HG03469 (cell line): ENCODE measurements at regions not wholly inside any gene's neighbourhood (a gene's known extent, or its start where the extent isn't known, plus 50 kb on each side); places are given as distances from the start of the nearest gene placed in this dataset.
"Not testable (repeated sequence)": the region's sequence is repeated elsewhere in the genome, so short reads cannot be mapped to it uniquely, and the experiment has no call there.

Experiments used
- ATAC-seq: cut with Tn5 transposase; IDR thresholded peaks from one replicate; pipeline ENCODE4 v1.9.1; 2021; ENCODE audit warnings: mild to moderate bottlenecking, moderate library complexity, moderate number of reproducible peaks; ENCODE audit not compliant: unreplicated experiment

DNA sequence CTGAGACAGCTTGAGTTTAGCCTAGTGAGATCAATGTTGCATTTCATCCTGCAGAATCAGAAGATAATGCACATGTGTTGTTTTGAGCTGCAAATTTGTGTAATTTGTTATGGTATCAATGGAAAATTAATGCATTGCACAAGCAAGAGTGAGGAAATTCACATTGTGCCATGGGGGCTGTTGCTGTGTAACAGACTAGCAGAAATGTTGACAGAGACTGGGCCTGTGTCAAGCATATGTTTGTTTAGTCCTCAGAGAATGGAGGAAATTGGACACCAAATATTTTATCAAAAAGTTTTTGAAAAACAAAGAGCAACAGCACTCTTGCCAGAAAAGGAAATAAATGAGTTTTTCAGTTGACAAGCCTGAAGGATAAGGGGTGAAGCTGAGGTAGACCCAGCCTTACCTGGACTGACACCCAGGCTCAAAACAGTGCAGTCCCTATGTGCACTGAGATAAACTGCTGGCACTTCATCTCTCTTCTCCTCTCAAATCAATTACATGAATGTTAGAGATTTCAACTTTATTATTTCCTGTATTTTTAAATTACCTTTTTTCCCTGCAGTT, 1150.0 kb downstream of the FSCB start:
- no peak for ATAC-seq

DNA sequence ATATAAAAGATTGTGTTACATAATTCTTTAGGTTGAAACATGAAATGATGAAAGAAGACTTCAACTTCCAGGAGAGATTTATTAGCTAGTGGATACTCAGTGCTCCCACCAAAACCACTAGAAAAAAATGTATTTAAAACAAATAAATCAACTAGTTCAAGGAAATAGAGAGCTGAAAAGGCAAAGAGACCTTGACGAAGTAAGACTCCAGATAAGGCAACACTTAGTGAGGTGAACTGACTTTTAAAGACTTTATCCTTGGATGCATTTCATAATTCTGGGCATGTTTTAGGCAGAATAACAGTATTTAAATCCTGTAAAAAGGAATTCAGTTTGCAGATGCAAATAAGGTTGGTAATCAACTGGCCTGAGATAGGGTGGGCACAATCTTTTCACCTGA, 1150.7 kb downstream of the FSCB start:
- no peak for ATAC-seq

DNA sequence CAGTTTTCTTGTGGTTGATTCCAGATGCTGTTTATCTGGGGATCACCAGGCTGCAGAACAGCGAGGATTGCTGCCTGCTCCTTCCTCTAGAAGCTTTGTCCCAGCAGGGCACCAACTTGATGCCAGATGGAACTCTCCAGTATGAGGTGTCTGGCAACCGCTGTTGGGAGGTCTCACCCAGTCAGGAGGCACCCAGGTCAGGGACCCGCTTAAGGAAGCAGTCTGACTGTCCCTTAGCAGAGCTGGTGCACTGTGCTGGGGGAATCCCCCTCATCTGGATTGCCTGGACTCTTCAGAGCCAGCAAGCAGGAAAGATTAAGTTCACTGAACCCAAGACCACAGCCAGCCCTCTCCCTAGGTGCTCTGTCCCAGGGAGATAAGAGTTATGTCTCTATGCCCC, 1165.2 kb downstream of the FSCB start:
- no peak for ATAC-seq

DNA sequence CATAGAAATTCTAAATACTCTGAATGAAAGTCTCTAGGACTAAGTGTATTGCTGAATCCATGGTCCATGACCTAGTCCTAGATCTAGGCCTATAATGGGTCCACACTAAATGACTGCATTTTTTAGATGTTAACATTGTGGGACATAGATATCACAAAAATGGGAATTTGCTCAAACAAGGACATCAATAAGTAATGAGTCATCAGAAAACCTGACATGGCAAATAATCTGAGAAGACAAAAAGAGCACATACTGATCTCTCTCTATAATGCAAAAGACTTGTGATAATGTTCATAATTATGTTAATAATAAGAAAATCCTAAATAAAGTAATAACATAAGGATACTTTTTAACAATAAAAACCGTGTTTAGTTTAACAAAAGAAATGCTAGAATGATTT, 1168.4 kb downstream of the FSCB start:
- ATAC-seq: no peak

DNA sequence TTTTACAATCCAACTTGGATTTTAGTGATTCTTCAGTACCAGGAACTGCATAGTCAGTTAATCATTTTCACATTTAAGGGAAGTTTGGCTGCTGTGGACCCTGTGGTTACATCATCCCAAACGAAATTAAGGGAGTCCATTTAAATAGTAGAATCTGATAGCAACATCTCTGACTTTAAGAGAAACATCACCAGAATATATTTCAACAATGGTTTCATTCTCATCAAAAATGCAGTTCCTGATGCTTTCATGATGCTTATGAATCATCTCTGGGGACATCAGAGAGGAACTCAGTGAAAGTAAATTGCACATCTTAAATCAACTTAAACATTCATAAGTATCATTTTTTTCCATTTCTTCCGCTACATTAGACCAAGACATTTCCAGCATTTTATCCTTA, 1170.7 kb downstream of the FSCB start:
- ATAC-seq: no peak

DNA sequence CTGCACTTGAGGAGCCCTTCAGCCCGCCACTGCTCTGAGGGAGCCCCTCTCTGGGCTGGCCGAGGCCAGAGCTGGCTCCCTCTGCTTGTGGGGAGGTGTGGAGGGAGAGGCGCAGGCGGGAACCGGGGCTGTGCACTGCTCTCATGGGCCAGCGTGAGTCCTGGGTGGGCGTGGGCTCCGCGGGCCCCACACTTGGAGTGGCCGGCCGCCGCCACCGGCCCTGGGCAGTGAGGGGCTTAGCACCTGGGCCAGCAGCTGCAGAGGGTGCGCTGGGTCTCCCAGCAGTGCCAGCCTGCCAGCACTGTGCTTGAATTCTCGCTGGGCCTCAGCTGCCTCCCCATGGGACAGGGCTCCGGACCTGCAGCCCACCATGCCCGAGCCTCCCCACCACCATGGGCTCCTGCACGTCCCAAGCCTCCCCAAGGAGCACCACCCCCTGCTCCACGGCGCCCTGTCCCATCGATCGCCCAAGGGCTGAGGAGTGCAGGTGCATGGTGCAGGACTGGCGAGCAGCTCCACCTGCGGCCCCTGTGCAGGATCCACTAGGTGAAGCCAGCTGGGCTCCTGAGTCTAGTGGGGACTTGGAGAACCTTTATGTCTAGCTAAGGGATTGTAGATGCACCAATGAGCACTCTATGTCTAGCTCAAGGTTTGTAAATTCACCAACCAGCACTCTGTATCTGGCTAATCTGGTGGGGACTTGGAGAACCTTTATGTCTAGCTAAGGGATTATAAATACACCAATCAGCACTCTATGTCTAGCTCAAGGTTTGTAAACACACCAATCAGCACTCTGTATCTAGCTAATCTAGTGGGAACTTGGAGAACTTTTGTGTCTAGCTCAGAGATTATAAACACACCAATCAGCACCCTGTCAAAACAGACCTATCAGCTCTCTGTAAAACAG, 1180.3 kb downstream of the FSCB start:
- ATAC-seq: not testable (repeated sequence)

DNA sequence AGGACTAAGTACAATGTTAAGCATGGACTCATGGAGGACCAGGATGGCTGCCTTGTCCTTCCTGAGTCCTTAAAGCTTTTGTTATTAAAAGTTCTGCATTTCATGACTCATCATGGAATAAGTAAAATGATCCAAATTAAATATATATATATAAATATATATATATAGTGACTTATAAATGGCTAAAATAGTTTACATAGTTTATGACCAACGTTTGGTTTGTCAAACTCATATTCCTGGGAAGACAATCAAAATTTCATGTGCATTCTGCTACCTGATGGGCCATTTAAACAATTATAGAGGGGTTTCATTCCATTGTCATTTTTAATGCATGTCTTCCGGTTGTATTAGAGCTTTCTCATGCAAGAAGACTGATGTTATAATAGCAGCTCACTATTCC, 1190.7 kb downstream of the FSCB start:
- ATAC-seq: no peak

DNA sequence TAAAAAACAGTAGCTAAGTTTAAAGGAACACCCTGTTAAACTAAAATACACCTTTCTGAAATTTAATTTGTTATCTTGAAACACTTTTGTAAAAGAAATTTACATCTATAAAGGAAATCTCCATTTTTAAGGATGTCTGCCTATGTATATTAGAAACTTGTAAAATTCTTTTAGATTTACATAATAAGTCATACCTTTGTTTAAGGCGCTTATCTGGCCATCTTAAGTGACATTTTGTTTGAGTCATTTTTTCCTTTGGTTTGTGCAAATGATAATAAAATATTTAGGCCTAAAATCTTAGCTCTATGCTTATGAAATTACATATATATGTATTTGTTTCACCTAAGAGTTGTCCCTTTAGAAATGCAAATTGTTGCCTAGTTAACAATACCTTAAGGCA, 1193.4 kb downstream of the FSCB start:
- no peak for ATAC-seq

DNA sequence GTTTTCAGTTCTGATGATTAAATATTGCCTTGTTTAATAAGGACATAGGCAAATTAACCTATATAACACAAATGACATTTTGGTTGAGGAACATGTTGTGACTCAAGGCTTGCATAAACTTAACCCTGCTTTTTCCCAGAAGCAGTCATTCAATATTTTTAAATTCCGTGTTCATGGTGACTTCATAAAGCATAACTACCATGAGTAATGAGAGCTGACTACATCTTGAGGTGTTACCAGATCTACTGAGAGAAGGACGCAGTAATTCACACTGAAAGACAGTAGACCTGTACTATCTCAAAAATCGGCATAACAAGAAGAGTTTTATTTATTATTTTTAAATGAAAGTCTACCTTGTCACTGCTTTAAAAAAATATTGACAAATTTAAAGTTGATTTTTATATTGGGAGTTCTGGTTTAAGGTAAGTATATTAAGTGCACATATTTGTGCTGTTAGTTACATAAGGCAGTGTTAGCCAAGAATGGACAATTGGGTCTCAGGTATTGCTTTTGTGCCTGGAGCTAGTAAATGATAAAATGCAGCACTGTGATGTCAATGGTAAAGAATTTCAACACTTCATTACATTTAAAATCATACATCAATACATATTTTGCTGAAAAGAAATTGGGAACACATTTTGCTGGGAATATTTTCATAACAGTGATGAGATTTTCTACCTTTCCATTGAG, 1198.5 kb downstream of the FSCB start:
- no peak for ATAC-seq

DNA sequence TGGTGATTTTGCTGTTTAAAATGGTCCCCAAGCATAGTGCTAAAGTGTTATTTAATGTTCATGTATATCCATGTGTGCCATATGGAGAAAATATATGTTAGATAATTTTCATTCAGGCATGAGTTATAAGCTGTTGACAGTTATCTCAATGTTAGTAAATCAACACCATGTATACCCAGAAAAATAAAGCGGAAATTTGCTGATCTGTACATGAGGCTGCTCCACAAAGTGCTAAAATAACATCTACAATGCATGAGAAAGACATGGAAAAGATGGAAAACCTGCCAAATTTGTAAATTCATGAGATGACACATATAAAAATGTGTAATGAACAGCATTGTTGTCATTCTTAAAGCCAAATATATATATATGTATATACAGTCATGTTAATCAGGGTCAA, 1199.2 kb downstream of the FSCB start:
- no peak for ATAC-seq

DNA sequence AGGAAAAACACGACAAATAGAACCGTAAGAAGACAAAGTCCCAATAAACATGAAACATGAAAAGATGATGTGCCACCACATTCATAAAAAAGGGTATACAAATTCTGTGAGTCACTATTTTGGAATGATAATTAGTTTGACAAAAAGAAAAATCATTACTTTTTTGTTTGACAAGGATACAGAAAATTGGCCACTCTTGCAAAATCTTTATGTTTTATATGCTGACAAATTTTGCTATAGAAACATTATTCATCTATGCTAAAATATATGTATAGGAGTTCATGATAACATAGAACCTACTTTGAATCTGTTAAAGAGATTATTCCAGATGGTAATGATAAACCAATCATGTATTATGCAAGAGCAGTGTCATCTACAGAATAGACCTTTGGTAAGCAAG, 1201.0 kb downstream of the FSCB start:
- no peak for ATAC-seq

DNA sequence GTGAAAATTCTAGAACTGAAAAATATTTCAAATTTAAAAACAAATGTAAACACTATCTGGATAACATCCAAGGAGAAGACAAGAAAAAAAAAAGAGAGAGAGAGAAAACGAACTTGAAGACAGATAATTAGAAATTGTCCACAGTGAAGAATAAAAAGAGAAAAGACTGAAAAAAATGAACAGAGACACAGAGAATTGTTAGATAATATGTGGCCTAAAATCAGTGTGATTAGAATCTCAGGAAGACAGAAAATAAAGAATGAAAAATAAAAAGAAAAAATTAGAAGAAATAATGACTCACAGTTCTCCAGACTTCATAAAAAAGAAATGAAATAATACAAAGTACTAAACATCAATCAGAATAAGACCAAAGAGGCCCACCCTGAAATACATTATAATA, 1209.3 kb downstream of the FSCB start:
- no peak for ATAC-seq

DNA sequence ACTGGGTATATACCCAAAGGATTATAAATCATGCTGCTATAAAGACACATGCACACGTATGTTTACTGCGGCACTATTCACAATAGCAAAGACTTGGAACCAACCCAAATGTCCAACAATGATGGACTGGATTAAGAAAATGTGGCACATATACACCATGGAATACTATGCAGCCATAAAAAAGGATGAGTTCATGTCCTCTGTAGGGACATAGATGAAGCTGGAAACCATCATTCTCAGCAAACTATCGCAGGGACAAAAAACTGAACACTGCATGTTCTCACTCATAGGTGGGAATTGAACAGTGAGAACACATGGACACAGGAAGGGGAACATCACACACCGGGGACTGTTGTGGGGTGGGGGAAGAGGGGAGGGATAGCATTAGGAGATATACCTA, 1211.0 kb downstream of the FSCB start:
- not testable (repeated sequence) for ATAC-seq

DNA sequence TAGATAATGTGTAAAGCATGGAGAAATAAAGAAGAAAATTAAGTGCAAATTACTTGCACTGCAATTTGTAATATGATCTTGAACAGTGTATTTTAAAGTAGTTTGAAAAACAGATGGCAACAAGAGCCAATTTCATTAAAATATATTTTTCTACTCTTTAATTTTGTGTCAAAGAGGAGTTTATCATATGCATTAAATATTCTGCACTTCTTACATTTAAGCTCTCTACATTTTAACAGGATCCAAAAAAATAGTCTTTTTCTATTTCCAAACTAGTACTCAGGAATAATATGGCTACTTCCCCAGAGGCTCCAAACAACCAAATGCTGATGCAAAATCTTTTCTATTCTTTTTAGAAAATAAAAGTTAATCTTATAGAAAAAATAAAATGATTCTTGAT, 1221.5 kb downstream of the FSCB start:
- ATAC-seq: no peak

DNA sequence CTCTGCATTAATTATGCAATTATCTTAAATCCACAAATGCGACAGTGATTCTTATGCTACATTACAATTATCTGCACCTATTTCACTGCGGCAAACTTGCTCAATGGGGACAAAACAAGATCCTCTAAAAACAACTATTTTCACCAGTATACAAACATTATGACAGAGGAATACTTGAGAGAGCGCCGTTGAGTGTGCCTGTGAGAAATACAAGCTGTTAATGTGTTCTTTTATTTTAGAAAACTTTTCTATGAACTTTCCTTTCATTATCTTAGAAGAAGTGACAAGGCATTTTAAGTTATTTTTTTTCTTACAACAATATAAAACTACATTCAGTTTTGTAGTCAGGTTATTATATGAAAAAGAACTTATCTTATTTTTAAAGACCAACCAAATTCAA, 1247.0 kb downstream of the FSCB start:
- no peak for ATAC-seq

DNA sequence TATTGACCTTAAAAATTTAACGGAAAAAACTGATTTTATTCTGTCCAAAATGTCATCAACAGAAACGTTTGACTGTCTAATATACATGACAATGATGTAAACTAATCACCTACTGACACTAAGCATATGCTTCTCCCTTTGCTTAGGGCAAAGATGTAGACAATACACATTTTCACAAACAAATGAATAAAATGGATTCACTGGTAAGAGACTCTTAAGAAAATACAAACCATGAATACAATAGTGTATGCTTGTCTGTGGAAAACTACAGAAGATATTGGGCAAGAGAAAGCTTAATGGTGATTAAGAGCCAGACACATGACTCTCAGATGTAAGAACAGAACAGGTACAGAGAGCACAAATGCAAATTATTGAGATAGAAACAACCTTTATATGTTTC, 1248.7 kb downstream of the FSCB start:
- no peak for ATAC-seq

DNA sequence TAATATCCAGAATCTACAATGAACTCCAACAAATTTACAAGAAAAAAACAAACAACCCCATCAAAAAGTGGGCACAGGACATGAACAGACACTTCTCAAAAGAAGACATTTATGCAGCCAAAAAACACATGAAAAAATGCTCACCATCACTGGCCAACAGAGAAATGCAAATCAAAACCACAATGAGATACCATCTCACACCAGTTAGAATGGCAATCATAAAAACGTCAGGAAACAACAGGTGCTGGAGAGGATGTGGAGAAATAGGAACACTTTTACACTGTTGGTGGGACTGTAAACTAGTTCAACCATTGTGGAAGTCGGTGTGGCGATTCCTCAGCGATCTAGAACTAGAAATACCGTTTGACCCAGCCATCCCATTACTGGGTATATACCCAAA, 1250.1 kb downstream of the FSCB start:
- not testable (repeated sequence) for ATAC-seq

DNA sequence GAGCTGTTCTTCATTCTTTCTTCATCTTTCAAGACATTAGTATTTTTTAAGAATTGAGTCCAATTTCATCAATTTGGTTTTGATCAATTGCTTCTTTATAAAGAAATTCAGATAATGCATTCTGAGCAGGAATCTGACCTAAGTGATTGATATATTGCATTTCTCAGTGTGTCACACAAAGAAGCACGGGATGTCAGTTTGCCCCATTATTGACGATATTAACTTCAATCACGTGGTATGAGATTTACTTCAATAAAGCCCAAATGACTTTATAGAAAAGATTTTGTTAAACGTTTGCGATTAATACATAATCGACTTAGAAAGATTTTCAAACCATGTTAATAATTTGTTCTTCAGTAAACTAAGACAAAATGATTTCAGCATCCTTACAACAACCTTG, 1254.2 kb downstream of the FSCB start:
- no peak for ATAC-seq

DNA sequence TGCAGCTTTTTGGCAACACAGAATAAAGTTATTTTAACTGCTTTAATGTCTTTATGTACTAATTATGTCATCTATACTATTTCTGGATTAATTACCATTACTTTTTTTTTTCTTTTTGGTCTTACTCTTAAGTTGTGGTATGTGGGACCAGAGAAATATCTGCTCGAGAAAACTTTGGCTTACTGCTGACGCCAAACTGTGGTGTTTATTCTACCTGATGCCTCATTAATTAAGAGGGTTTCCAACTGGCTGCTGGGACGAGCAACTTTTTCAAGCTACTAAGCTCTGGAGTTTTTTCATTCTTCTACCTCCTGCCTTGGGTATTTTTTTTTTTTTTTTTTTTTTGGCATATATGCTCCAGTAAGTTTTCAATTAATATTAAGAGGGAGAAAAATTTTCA, 1257.5 kb downstream of the FSCB start:
- no peak for ATAC-seq

DNA sequence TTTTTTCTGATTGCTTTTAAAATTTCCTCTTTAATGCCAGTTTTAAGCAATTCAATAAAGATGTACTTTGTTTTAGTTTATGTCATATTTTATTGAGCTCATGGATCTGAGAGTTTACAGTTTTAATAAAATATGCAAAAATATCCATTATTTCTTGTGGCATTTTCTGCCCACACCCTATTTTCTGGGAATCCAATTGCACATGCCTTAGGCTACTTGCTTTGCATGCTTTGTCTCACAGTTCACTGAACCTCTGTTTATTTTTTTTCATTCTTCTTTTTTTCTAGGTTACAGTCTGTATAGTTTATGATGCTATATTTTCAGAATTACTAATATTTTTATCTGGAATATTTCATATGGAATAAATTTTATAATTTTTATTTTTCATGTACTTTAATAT, 1258.0 kb downstream of the FSCB start:
- ATAC-seq: no peak

DNA sequence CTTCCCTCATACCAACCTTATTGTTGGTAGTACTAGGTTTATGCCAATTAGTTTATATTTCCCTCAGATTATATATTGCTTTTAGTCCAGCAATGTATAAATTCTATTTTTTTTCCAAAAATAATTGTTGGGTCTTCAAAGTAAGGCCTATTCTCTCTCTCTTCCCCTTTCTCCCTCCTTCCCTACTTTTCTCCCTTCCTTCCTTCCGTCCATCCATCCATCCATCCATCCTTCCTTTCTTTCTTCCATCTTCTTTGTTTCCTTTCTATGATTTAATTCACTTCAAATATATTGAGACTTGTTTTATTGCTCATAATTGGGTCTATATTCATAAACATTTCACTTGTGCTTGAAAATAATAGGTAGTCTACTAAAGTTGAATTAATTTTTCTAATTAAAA, 1259.2 kb downstream of the FSCB start:
- ATAC-seq: no peak

DNA sequence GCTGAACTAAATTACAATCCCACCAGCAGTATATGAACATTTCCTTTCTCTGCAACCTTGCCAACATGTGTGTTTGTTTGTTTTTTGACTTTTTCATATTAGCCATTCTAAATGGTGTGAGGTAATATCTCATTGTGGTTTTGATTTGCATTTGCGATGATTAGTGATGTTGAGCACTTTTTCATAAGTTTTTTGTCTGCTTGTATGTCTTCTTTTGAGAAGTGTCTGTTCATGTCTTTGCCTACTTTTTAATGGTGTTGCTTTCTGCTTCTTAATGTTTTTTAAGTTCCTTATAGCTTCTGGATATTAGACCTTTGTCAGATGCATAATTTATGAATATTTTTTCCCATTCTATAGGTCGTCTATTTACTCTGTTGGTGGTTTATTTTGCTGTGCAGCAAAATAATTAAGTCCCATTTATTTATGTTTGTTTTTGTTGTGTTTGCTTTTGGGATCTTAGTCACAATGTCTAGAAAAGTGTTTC, 1262.9 kb downstream of the FSCB start:
- ATAC-seq: no peak
